ENCODE measurements at regions not wholly inside any gene's neighbourhood (a gene's known extent, or its start where the extent isn't known, plus 50 kb on each side); places are given as distances from the start of the nearest gene placed in this dataset.
A peak's percentile ranks its signal among the peaks of the same experiment; 100 is the strongest.

DNA sequence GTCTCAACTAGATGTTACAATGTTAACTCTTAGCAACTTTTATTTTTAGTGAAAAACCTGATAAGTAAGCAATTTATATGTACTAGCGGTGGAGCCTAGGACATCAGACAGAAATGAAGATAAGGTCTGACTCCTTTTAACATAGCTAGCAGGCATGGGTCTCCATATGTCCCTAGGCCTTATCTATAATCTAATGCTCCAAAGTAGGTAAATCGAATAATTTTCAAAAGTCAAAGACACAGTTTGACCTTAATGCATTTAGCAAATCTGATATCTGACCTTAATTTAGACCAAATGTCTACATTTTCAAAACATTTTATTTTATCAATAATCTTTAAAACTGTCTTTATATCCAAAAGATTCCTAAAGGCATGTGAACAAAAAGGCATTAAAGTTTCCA lies 305.0 kb upstream of the CCNH start:
- no peak overlapping the region for H3K4me2 ChIP-seq (ENCODE audit: extremely low read depth, insufficient read depth, low read length)
- no peaks in the 10 kb centered on the region for H4K20me1 ChIP-seq (ENCODE audit: control insufficient read depth, extremely low read depth, insufficient read depth, low read length)
- H3K4me1 ChIP-seq (ENCODE audit: control insufficient read depth, extremely low read depth, insufficient read depth, low read length) = no peaks in the 10 kb centered on the region
- H3K9ac ChIP-seq (ENCODE audit: insufficient read depth, low read length) = no peak overlapping the region
- no peak overlapping the region for H3K27ac ChIP-seq (ENCODE audit: insufficient read depth, low read length)
- DNase-seq (ENCODE audit: low read depth in 2 of 2) = no peak
- TF ChIP-seq EZH2 (IDR thresholded peaks at IDR 0.05; ENCODE audit: low read length, missing control alignments) = no peak
- TF ChIP-seq, protein P1, sequence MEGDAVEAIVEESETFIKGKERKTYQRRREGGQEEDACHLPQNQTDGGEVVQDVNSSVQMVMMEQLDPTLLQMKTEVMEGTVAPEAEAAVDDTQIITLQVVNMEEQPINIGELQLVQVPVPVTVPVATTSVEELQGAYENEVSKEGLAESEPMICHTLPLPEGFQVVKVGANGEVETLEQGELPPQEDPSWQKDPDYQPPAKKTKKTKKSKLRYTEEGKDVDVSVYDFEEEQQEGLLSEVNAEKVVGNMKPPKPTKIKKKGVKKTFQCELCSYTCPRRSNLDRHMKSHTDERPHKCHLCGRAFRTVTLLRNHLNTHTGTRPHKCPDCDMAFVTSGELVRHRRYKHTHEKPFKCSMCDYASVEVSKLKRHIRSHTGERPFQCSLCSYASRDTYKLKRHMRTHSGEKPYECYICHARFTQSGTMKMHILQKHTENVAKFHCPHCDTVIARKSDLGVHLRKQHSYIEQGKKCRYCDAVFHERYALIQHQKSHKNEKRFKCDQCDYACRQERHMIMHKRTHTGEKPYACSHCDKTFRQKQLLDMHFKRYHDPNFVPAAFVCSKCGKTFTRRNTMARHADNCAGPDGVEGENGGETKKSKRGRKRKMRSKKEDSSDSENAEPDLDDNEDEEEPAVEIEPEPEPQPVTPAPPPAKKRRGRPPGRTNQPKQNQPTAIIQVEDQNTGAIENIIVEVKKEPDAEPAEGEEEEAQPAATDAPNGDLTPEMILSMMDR (conservative IDR thresholded peaks at IDR 0.05 in 1 of 2, IDR thresholded peaks at IDR 0.05 in 1 of 2; ENCODE audit: low read depth in 1 of 2, low read length in 2 of 2) = no peak
- no peaks in the 10 kb centered on the region for H3K36me3 ChIP-seq (ENCODE audit: control insufficient read depth, insufficient read depth, low read length)
- H3K9me3 ChIP-seq (ENCODE audit: control insufficient read depth, insufficient read depth, low read depth, low read length) = no peaks in the 10 kb centered on the region
- no peak overlapping the region for H2AFZ ChIP-seq (ENCODE audit: low read length)
- no peaks in the 10 kb centered on the region for H3K27me3 ChIP-seq (ENCODE audit: control insufficient read depth, insufficient read depth, low read length)
- no peaks in the 10 kb centered on the region for H3K79me2 ChIP-seq (ENCODE audit: control insufficient read depth, insufficient read depth, low read length)
- H3K4me3 ChIP-seq (replicated peaks in 1 of 4; ENCODE audit: control extremely low read depth in 1 of 4, insufficient read depth in 1 of 4, low read depth in 3 of 4, low read length in 4 of 4) = no peak overlapping the region

DNA sequence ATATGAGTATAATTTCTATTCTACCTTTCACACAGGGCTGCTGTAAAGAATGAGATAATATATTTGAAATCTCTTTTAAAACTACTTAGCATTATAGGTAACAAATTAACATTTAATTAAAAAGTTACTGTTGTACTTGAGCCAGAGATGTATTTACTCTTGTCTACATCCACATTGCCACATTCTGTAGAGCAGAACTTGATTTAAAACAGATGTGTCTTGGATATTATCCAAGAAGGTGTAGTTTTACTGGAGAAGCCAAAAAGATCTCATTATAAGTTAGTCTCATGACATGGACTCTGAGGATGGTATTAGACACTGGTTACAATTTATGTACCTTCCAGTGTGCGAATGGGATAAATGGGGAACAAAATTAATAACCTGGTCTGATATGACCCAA lies 293.1 kb upstream of the CCNH start:
- H3K4me1 ChIP-seq (ENCODE audit: control insufficient read depth, extremely low read depth, insufficient read depth, low read length) = no peaks in the 10 kb centered on the region
- no peaks in the 10 kb centered on the region for H3K79me2 ChIP-seq (ENCODE audit: control insufficient read depth, insufficient read depth, low read length)
- no peak overlapping the region for H3K27ac ChIP-seq (ENCODE audit: insufficient read depth, low read length)
- no peak overlapping the region for H3K4me2 ChIP-seq (ENCODE audit: extremely low read depth, insufficient read depth, low read length)
- no peak overlapping the region for H3K9ac ChIP-seq (ENCODE audit: insufficient read depth, low read length)
- no peaks in the 10 kb centered on the region for H3K27me3 ChIP-seq (ENCODE audit: control insufficient read depth, insufficient read depth, low read length)
- no peak overlapping the region for H2AFZ ChIP-seq (ENCODE audit: low read length)
- H4K20me1 ChIP-seq (ENCODE audit: control insufficient read depth, extremely low read depth, insufficient read depth, low read length) = no peaks in the 10 kb centered on the region
- H3K9me3 ChIP-seq (ENCODE audit: control insufficient read depth, insufficient read depth, low read depth, low read length) = no peaks in the 10 kb centered on the region
- H3K4me3 ChIP-seq (replicated peaks in 1 of 4; ENCODE audit: control extremely low read depth in 1 of 4, insufficient read depth in 1 of 4, low read depth in 3 of 4, low read length in 4 of 4) = no peak overlapping the region
- no peaks in the 10 kb centered on the region for H3K36me3 ChIP-seq (ENCODE audit: control insufficient read depth, insufficient read depth, low read length)
- no peak for TF ChIP-seq EZH2 (IDR thresholded peaks at IDR 0.05; ENCODE audit: low read length, missing control alignments)
- TF ChIP-seq, protein P1 (conservative IDR thresholded peaks at IDR 0.05 in 1 of 2, IDR thresholded peaks at IDR 0.05 in 1 of 2; ENCODE audit: low read depth in 1 of 2, low read length in 2 of 2) = no peak
- peak in 1 of 2 donors; percentile 60 for DNase-seq (ENCODE audit: low read depth in 2 of 2)

DNA sequence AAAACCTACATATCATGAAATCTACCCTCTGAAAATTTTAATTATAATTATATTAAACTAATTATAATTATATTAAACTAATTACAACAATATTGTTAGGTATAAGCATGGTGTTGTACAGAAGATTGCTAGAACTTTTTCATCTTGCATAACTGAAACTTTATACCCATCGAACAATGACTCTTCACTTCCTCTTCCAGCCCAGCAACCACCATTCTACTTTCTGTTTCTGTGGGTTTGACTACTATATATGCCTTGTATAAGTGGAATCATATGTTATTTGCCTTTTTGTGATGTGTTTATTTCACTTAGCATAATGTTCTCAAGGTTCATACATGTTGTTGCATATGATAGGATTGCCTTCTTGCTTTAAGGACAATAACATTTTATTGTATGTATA lies 274.2 kb upstream of the CCNH start:
- Histone ChIP-seq H2AFZ (ENCODE audit: low read length) (no peak overlapping the region), H3K9ac (ENCODE audit: insufficient read depth, low read length) (no peak overlapping the region), H3K27me3 (ENCODE audit: control insufficient read depth, insufficient read depth, low read length) (no peaks in the 10 kb centered on the region), H3K36me3 (ENCODE audit: control insufficient read depth, insufficient read depth, low read length) (no peaks in the 10 kb centered on the region), H3K4me3 (replicated peaks in 1 of 4; ENCODE audit: control extremely low read depth in 1 of 4, insufficient read depth in 1 of 4, low read depth in 3 of 4, low read length in 4 of 4) (no peak overlapping the region), H3K4me1 (ENCODE audit: control insufficient read depth, extremely low read depth, insufficient read depth, low read length) (no peaks in the 10 kb centered on the region), H3K9me3 (ENCODE audit: control insufficient read depth, insufficient read depth, low read depth, low read length) (no peaks in the 10 kb centered on the region), H3K79me2 (ENCODE audit: control insufficient read depth, insufficient read depth, low read length) (no peaks in the 10 kb centered on the region), H3K4me2 (ENCODE audit: extremely low read depth, insufficient read depth, low read length) (no peak overlapping the region), H4K20me1 (ENCODE audit: control insufficient read depth, extremely low read depth, insufficient read depth, low read length) (no peaks in the 10 kb centered on the region), H3K27ac (ENCODE audit: insufficient read depth, low read length) (no peak overlapping the region)
- TF ChIP-seq, protein P1 (conservative IDR thresholded peaks at IDR 0.05 in 1 of 2, IDR thresholded peaks at IDR 0.05 in 1 of 2; ENCODE audit: low read depth in 1 of 2, low read length in 2 of 2) = no peak
- TF ChIP-seq EZH2 (IDR thresholded peaks at IDR 0.05; ENCODE audit: low read length, missing control alignments) = no peak
- DNase-seq (ENCODE audit: low read depth in 2 of 2) = no peak
